A549 (cell line): ENCODE measurements at regions not wholly inside any gene's neighbourhood (a gene's known extent, or its start where the extent isn't known, plus 50 kb on each side); places are given as distances from the start of the nearest gene placed in this dataset.

ENCODE experiments used
- ATAC-seq, 2 experiments: fragments of 200-7000 bp in 1 of 2; fragments of >200 bp in 1 of 2; cut with Nextera tagmentation in 1 of 2; cut with Tn5 transposase in 1 of 2; 3 replicates each; pipeline versions ENCODE4 v1.8.0 to v1.9.1; 2018 to 2020; ENCODE audit warnings: mild to moderate bottlenecking in 1 of 2, moderate library complexity in 1 of 2
- CTCF ChIA-PET: fragments of 300-600 bp; sonication (Branson Sonifier 250); formaldehyde crosslinking; extraction: SDS; loops from one replicate; lab custom pipeline; 2021; ENCODE audit warnings: antibody characterized with exemption, inconsistent platforms; lab: Yijun Ruan, JAX
- POLR2A ChIA-PET: fragments of 350-600 bp; formaldehyde crosslinking; extraction: SDS; loops from one replicate; lab custom pipeline; 2021; ENCODE audit warnings: antibody characterized with exemption, inconsistent platforms; lab: Yijun Ruan, JAX
- DNase-seq, 2 experiments: peaks; one replicate each; pipeline versions ENCODE4 v3.0.0 to v3.0.0-alpha.2; 2011 to 2016; ENCODE audit warnings: low read depth in 1 of 2, low spot score in 1 of 2
- FAIRE-seq: peaks from 2 replicates; lab custom pipeline; 2011; peaks lifted over from hg19 to GRCh38; lab: Jason Lieb, UNC
- H3K27ac ChIP-seq, 2 experiments: fragments of >200 bp; sonication (Bioruptor Twin); formaldehyde crosslinking; 3 replicates each; pipeline ENCODE4 v1.5.1; 2016 to 2017
- H3K4me1 ChIP-seq: fragments of >200 bp; sonication (Bioruptor Twin); formaldehyde crosslinking; 3 replicates; pipeline ENCODE4 v1.6.1; 2016
- H3K4me2 ChIP-seq: fragments of >200 bp; sonication (Bioruptor Twin); formaldehyde crosslinking; 3 replicates; pipeline ENCODE4 v1.6.1; 2016
- H3K4me3 ChIP-seq: fragments of >200 bp; sonication (Bioruptor Twin); formaldehyde crosslinking; 3 replicates; pipeline ENCODE4 v1.5.1; 2016
- H3K9me3 ChIP-seq: fragments of >200 bp; sonication (Bioruptor Twin); formaldehyde crosslinking; 3 replicates; pipeline ENCODE4 v1.6.1; 2016
- ATOH8 ChIP-seq: fragments of 250-450 bp; sonication (Bioruptor Pico); IDR thresholded peaks from 2 replicates; pipeline ENCODE4 v1.5.0; 2020; ENCODE audit warnings: low read depth, mild to moderate bottlenecking, moderate library complexity
- BCL3 ChIP-seq: fragments of >200 bp; sonication (Bioruptor Twin); formaldehyde crosslinking; IDR thresholded peaks from 3 replicates; pipeline ENCODE4 v1.6.1; 2016
- BHLHE40 ChIP-seq: IDR thresholded peaks from 2 replicates; pipeline ENCODE4 v1.6.1; 2012; ENCODE audit warnings: low read depth, low read length, inconsistent platforms
- CTCF ChIP-seq: fragments of >200 bp; sonication (Bioruptor Twin); formaldehyde crosslinking; IDR thresholded peaks from 3 replicates; pipeline ENCODE4 v1.5.1; 2016
- EHF ChIP-seq: fragments of 250-450 bp; sonication (Bioruptor Pico); IDR thresholded peaks from 2 replicates; pipeline ENCODE4 v1.5.0; 2020; ENCODE audit warnings: mild to moderate bottlenecking
- EHMT2 ChIP-seq: fragments of 200-600 bp; sonication (generic); IDR thresholded peaks from 2 replicates; pipeline ENCODE4 v1.6.1; 2016; ENCODE audit warnings: antibody characterized with exemption, low read depth, mild to moderate bottlenecking, moderate library complexity
- FOSL2 ChIP-seq, 2 experiments: fragments of 450-650 bp in 1 of 2; fragments of >200 bp in 1 of 2; sonication (Bioruptor Twin) in 1 of 2; formaldehyde crosslinking; IDR thresholded peaks; 2 replicates each; pipeline versions ENCODE4 v1.5.0 to v1.6.1; 2016 to 2020; ENCODE audit warnings: mild to moderate bottlenecking in 1 of 2, moderate library complexity in 1 of 2
- FOXS1 ChIP-seq: fragments of 250-450 bp; sonication (Bioruptor Pico); IDR thresholded peaks from 2 replicates; pipeline ENCODE4 v1.5.0; 2020; ENCODE audit warnings: mild to moderate bottlenecking, moderate library complexity
- HDAC2 ChIP-seq: fragments of 200-600 bp; sonication (generic); IDR thresholded peaks from 2 replicates; pipeline ENCODE4 v1.6.1; 2016
- HOXA7 ChIP-seq: fragments of 250-450 bp; sonication (Bioruptor Pico); IDR thresholded peaks from 2 replicates; pipeline ENCODE4 v1.5.0; 2020; ENCODE audit warnings: mild to moderate bottlenecking, moderate library complexity
- HOXB5 ChIP-seq: fragments of 250-450 bp; sonication (Bioruptor Pico); IDR thresholded peaks from 2 replicates; pipeline ENCODE4 v1.5.0; 2020; ENCODE audit warnings: mild to moderate bottlenecking, moderate library complexity
- KDM5A ChIP-seq: fragments of 200-600 bp; sonication (generic); IDR thresholded peaks from 2 replicates; pipeline ENCODE4 v1.6.1; 2016; ENCODE audit warnings: antibody characterized with exemption, mild to moderate bottlenecking
- MAX ChIP-seq: IDR thresholded peaks from 2 replicates; pipeline ENCODE4 v1.6.1; 2012
- NFE2L2 ChIP-seq: fragments of 150-350 bp; conservative IDR thresholded peaks from 2 replicates; pipeline ENCODE4 v1.6.1; 2014; ENCODE audit warnings: low read length
- NPAS2 ChIP-seq: fragments of 250-450 bp; sonication (Bioruptor Pico); IDR thresholded peaks from 2 replicates; pipeline ENCODE4 v1.8.0; 2022; ENCODE audit warnings: mild to moderate bottlenecking, moderate library complexity, borderline replicate concordance
- PBX3 ChIP-seq: IDR thresholded peaks from 2 replicates; pipeline ENCODE4 v1.6.1; 2012
- POLR2AphosphoS2 ChIP-seq: conservative IDR thresholded peaks from 2 replicates; pipeline ENCODE4 v1.6.1; 2012; ENCODE audit warnings: low read length, improper control_type of control experiment, inconsistent platforms
- RARB ChIP-seq: fragments of 250-450 bp; sonication (Bioruptor Pico); IDR thresholded peaks from 2 replicates; pipeline ENCODE4 v1.8.0; 2021; ENCODE audit warnings: mild to moderate bottlenecking, moderate library complexity
- RFX5 ChIP-seq: fragments of 450-650 bp; IDR thresholded peaks from 2 replicates; pipeline ENCODE4 v1.7.1; 2014; ENCODE audit warnings: antibody characterized with exemption, mild to moderate bottlenecking, moderate library complexity
- SMC3 ChIP-seq: fragments of >200 bp; sonication (Bioruptor Twin); formaldehyde crosslinking; IDR thresholded peaks from 3 replicates; pipeline ENCODE4 v1.6.1; 2018; ENCODE audit warnings: inconsistent platforms
- TFCP2L1 ChIP-seq: fragments of 250-450 bp; sonication (Bioruptor Pico); IDR thresholded peaks from 2 replicates; pipeline ENCODE4 v1.5.0; 2021; ENCODE audit warnings: mild to moderate bottlenecking
- TP53 ChIP-seq: fragments of 250-450 bp; sonication (Bioruptor Pico); IDR thresholded peaks from 2 replicates; pipeline ENCODE4 v1.5.0; 2021; ENCODE audit warnings: mild to moderate bottlenecking, moderate library complexity
- ZFP36 ChIP-seq: fragments of 450-650 bp; IDR thresholded peaks from 2 replicates; pipeline ENCODE4 v1.6.1; 2014; ENCODE audit warnings: borderline replicate concordance; ENCODE audit not compliant: partially characterized antibody
- ZSCAN20 ChIP-seq: fragments of 250-450 bp; sonication (Bioruptor Pico); IDR thresholded peaks from 2 replicates; pipeline ENCODE4 v1.8.0; 2022; ENCODE audit warnings: mild to moderate bottlenecking, moderate library complexity
- WGBS: methylation state at CpG from one replicate; pipeline ENCODE4 v1.1.6; 2017; ENCODE audit errors: missing lambda C conversion rate; 5-methylcytosine and 5-hydroxymethylcytosine counted together

GRCh38 chr22:47687346-47687655, 924.9 kb downstream of the TBC1D22A start:
- POLR2A ChIA-PET: no interaction called here
- DNase-seq: no peak
- H3K27ac ChIP-seq: no peak overlapping the region
- H3K4me2 ChIP-seq: no peak overlapping the region
- no peak overlapping the region for H3K4me3 ChIP-seq
- TF ChIP-seq POLR2AphosphoS2 (no peak), RFX5 (no peak), BHLHE40 (no peak), ATOH8 (CRISPR knock-in tag) (no peak), BCL3 (no peak), FOXS1 (CRISPR knock-in tag) (no peak)
- CTCF ChIA-PET: no interaction called here
- 7% methylated on average over 3 of the region's 5 CpGs for WGBS
- peaks cover 6% of the 10 kb centered on the region; the same call in 1 of the 3 replicates for H3K9me3 ChIP-seq
- no peaks in the 10 kb centered on the region for H3K4me1 ChIP-seq
- ATAC-seq: no peak
- no peak for FAIRE-seq

- FAIRE-seq (no peak), ATAC-seq (no peak), DNase-seq (no peak)
- H3K4me3 ChIP-seq: no peak overlapping the region
- H3K9me3 ChIP-seq: peaks cover 6% of the 10 kb centered on the region; the same call in 1 of the 3 replicates
- no peak overlapping the region for H3K27ac ChIP-seq
- no peaks in the 10 kb centered on the region for H3K4me1 ChIP-seq
- POLR2A ChIA-PET: no interaction called here
- H3K4me2 ChIP-seq: no peak overlapping the region
- WGBS: 41% methylated on average over 9 of the region's 11 CpGs
- TF ChIP-seq FOSL2 (IDR thresholded peaks at IDR 0.05): no peak
- TF ChIP-seq FOSL2 (CRISPR knock-in tag; IDR thresholded peaks at IDR 0.05): no peak
- no peak for TF ChIP-seq CTCF
- TF ChIP-seq TP53 (CRISPR knock-in tag): no peak
- CTCF ChIA-PET: no interaction called here
These were observed 924.3 kb downstream of the TBC1D22A start for GRCh38 chr22:47686594-47687345.

- no peak overlapping the region for H3K27ac ChIP-seq
- DNase-seq (no peak), FAIRE-seq (no peak), ATAC-seq (no peak)
- 24% methylated on average over 10 of the region's 13 CpGs for WGBS
- H3K4me1 ChIP-seq: no peaks in the 10 kb centered on the region
- H3K4me2 ChIP-seq: no peak overlapping the region
- no peak overlapping the region for H3K4me3 ChIP-seq
- peaks cover 6% of the 10 kb centered on the region; the same call in 1 of the 3 replicates for H3K9me3 ChIP-seq
- CTCF ChIA-PET: no interaction called here
- POLR2A ChIA-PET: no interaction called here
- TF ChIP-seq HDAC2: no peak
- TF ChIP-seq HOXB5 (CRISPR knock-in tag): no peak
- TF ChIP-seq PBX3: no peak
- TF ChIP-seq KDM5A: no peak
- TF ChIP-seq TFCP2L1 (CRISPR knock-in tag): no peak
- no peak for TF ChIP-seq MAX
- TF ChIP-seq RARB (CRISPR knock-in tag): no peak
- no peak for TF ChIP-seq EHMT2
- TF ChIP-seq ZSCAN20: no peak
- TF ChIP-seq FOSL2 (IDR thresholded peaks at IDR 0.05): no peak
- TF ChIP-seq FOSL2 (CRISPR knock-in tag; IDR thresholded peaks at IDR 0.05): no peak
- TF ChIP-seq BHLHE40: no peak
- TF ChIP-seq NFE2L2: no peak
- TF ChIP-seq HOXA7: no peak
- no peak for TF ChIP-seq SMC3
- TF ChIP-seq NPAS2 (CRISPR knock-in tag): no peak
- TF ChIP-seq EHF (CRISPR knock-in tag): no peak
- no peak for TF ChIP-seq ZFP36
- TF ChIP-seq BCL3: no peak
These were observed 919.1 kb downstream of the TBC1D22A start for GRCh38 chr22:47681411-47682165.
